HT1080 (cell line): ENCODE measurements at regions not wholly inside any gene's neighbourhood (a gene's known extent, or its start where the extent isn't known, plus 50 kb on each side); places are given as distances from the start of the nearest gene placed in this dataset.

Experiments used
- DNase-seq: peaks from one replicate; pipeline ENCODE4 v3.0.0-alpha.2; 2015; ENCODE audit warnings: low read depth

DNA sequence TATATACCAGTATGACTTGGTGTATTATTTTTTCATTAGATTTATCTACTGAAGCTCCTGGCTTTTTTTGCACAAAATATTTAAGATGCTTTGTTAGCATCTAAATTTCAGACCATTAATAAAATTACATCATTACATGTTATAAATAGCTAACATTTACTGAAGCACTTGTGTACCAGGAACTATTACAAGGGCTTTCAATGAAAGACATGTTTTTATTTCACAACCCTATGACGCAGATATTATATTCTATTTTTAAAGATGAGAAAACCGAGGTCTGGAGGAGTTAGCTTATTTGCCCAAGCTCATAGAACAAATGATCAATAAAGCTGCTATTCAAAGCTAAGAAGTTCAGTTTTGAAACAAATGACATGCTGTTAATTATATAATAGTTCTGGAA is 420.4 kb upstream of the DCN start:
- no peak for DNase-seq

- no peak for DNase-seq
Measured at GRCh38 chr12:91601054-91601453, 418.4 kb upstream of the DCN start.

- no peak for DNase-seq
Measured at GRCh38 chr12:91594715-91595114, 412.1 kb upstream of the DCN start.

DNA sequence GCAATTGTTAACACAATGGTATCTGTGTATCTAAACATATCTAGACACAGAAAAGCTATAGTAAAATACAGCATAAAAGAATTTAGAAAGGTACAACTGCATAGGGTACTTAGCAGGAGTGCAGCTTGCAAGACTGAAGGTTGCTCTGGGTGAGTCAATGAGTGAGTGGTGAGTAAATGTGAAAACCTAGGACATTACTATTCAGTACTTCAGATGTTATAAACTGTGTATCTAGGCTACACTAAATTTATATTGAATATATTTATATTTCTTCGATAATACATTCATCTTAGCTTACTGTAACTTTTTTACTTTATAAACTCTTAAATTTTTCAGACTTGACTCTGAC is 409.0 kb upstream of the DCN start:
- no peak for DNase-seq

DNA sequence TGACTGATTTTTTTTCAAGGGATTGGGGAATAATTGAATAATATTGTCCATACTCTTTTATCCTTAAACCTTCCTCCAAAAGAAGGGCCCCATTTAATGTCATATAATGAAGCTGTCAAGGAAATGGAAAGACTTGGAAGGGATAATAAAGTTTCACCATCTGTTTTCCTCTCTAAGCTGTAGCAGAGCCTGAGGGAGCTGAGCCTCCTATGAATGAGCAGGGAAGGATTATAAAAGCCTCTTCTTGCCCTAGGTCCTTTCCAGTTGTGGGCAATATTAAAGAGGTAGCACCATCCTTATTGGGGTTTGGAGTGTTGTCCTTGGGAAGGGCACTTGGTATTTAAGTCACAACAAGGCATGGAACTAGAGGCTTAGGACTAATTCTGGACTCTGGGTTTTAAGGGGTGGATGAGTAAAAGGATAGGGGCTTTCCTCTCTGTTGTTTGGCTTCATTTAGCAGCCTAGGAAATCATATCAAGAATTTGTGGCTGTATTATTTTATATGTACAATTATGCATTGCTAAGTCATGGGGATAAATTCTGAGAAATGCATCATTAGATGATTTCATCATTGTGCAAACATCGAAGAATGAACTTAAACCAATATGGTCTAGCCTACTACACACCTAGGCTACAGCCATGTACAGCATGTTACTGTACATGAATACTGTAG is 408.5 kb upstream of the DCN start:
- DNase-seq = no peak

DNA sequence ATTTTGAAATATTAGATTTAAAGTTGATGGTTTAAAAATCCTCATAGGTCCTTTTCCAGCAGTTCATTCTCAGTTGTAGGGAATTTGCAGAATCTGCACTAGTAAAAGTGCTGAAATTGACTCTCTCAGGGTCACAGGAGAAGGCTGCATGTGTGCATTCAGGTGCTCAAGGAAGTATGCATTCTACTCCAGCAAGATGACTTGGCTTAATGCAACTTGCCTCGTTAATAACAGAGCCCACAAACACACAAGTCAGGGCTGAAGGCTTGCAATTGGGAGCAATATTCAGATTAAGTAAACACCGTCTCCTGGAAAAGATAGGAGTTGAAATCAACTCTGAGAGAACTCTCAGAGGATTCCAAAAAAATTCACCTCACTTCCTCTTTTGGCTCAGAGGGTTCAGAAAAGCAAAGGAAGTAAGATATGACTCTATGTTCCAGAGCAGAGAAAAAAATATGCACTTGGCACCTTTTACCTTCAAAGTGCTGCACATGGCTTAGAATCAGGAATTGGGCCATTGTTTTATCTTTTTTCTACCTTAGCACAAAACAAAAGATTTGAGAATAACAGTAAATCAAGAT is 406.3 kb upstream of the DCN start:
- DNase-seq = no peak

GRCh38 chr12:91586015-91586414 is 403.4 kb upstream of the DCN start:
- no peak for DNase-seq

DNA sequence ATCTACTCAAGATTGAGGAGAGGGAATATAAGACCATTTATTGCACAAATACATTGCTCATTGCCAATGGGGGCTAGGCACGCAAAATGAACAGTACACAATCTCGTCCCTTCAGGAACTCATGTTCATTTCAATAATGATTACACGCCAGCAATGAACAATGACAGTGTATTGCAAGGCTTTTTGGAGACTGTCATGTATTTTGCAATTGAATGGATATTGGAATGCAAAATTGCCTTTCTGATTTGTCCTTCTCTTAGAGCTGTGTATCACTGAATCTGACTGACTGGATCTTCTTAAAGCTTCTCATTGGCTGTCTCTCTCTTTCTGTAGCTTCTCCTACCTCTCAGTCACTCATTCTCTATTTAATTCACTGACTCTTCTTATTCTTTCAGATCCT is 400.2 kb upstream of the DCN start:
- no peak for DNase-seq

DNA sequence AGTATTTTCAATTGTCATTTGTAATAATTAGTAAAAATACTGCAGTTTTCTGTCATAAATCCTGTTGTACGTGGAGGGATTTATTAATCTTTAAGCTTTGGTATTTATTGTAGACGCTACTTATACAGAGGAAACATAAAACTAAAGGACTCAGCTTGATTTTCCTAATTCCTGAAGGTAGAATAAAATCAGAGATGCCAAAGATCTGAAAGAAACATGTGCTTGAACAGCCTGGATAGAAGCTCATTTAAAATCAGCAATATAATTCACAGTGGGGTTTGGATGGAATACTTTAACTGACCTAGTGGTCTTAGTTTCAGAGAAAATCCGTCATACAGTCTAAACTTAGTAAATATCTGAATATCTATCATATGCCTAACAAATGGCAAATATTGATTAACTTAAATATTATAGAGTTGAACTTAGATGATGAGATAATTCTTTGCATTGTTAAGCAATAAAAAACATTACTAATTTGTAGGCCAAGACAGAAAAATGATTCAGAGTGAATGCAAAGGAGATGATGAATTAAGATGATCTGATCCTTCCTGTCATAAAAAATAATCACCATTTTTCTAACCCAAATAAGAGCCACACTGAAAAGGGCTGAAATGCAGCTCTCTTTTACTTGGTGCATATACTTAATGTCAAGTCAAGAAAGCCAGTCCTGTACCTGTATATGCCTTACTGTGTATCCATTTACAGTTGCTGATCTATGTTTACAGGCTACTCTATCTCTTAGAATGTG is 397.1 kb upstream of the DCN start:
- no peak for DNase-seq

GRCh38 chr12:91577586-91578539 is 395.2 kb upstream of the DCN start:
- peak; percentile 26 for DNase-seq

- DNase-seq = no peak
Measured at GRCh38 chr12:91576432-91576831, 393.8 kb upstream of the DCN start.

GRCh38 chr12:91575630-91576029 is 393.0 kb upstream of the DCN start:
- DNase-seq = no peak

- no peak for DNase-seq
Measured at GRCh38 chr12:91574975-91575374, 392.4 kb upstream of the DCN start.

GRCh38 chr12:91574391-91574790 is 391.8 kb upstream of the DCN start:
- DNase-seq = no peak

GRCh38 chr12:91572869-91573268 is 390.3 kb upstream of the DCN start:
- no peak for DNase-seq

GRCh38 chr12:91567100-91567485 is 384.5 kb upstream of the DCN start:
- DNase-seq = no peak

DNA sequence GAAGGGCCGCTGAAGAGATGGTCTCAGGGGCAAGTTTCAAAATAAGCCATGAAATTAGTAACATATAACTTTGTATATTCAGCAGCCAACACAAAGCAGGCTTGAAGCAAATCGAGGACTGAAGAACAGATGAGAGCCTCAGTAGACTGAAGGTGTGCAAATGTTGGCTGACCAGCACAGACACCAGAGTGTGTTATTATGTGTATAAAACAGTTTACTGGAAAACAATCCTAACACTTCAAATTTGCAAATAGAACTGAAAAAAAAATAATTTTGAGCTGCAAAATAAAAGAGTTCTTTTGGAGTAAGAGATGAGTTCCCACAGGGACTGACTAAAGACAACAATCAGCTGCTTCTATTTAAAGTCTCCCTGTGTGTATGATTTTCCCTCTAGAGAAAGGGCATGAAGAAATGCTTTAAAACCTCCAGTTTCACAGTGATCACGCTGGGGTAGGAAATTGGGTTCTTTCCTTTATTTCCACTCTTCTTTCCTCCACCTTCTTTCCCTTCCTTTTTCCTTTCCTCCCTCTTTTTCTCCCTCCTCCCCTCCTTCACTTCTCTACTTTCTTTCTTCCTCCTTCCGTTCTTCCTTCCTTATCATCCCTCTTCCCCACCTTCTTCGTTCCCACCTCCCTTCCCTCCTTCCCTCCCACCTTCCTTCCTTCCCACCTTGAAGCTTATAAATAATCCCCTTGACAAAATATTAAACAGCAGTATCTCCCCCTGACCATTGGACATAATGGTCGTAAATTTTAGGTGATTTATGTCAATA is 383.9 kb upstream of the DCN start:
- no peak for DNase-seq

GRCh38 chr12:91565846-91566245 is 383.2 kb upstream of the DCN start:
- DNase-seq = no peak

DNA sequence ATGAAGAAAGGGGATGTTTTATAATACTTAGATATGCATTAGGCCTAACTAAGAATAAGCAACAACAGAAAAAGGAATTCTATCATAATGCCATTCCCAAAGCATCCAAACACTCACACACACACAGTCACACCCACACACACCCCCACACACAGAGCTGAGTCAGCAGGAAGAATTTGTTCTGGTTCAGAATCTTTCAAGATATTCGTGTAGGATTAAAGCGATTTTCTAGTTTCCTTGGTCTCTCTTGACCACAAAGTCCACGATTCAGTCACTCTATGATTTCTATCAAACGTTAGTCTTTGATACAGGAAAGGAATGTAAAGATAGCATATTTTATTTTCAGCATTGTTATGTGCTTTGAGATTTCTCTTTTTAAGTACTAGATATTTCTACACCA is 382.6 kb upstream of the DCN start:
- DNase-seq = no peak

- no peak for DNase-seq
Measured at GRCh38 chr12:91563011-91563765, 380.6 kb upstream of the DCN start.
